LHCN-M2 (cell line): ENCODE measurements at regions not wholly inside any gene's neighbourhood (a gene's known extent, or its start where the extent isn't known, plus 50 kb on each side); places are given as distances from the start of the nearest gene placed in this dataset.
"Not testable (repeated sequence)": the region's sequence is repeated elsewhere in the genome, so short reads cannot be mapped to it uniquely, and the experiment has no call there.

Experiments used
- DNase-seq: peaks from one replicate; pipeline ENCODE4 v3.0.0-alpha.2; 2012; ENCODE audit warnings: low read depth

DNA sequence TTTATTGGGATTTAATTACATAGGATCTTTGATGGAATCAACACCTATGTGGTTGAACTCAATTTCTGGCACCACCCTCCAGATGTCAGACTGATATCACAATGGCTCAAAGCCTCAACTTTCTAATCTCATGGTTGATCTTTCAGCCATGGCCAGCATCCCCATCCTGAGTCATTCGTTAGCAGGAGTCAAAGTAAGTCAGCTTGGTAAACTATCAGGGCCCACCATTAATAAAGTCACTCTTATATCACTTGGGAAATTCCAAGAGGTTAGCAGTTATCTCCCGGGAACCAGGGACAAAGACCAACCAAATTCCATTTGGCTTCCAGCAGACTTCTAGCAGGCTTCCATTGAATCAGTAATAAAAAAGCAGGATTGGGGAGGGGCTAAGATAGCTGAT lies 50.7 kb upstream of the TNFSF4 start:
- no peak for DNase-seq

DNA sequence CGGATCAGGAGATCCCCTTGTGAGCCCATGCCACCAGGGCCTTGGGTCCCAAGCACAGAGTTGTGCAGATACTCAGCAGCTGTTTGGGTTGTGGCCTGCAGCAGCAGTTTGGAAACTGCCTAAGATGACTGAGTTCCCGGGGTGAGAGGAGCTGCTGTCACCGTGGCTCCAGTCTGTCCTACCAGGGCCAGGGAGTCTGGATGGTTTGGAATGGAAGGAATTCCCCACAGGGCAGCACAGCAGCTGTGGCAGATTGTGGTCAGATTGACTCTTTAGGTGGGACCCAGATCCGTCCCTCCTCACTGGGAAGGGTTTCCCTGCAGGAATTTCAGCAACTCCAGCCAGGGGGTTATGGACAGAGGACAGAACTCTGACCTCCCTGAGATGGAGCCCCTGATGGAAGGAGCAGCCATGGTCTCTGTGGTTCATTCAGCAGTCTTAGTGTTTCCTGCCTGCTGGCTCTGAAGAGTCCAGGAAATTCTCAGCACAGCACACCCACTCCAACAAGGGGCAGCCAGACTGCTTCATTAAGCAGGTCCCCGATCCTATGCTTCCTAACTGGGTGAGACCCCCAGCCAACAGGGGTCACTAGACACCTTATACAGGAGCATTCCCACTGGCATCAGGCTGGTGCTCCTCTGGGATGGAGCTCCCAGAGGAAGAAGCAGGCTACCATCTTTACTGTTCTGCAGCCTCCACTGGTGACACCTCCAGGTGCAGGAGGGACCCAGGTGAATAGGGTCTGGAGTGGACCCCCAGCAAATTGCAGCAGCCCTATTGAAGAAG lies 51.5 kb upstream of the TNFSF4 start:
- DNase-seq, result peak; percentile 72

DNA sequence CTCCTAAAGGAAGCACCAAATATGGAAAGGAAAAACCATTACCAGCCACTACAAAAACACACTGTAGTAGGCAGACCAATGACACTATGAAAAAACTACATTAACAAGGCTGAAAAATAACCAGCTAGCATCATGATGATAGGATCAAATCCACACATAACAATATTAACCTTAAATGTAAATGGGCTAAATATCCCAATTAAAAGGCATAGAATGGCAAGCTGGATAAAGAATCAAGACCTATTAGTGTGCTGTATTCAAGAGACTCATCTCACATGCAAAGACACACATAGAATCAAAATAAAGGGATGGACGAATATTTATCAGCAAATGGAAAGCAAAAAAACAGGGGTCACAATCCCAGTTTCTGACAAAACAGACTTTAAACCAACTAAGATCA lies 53.2 kb upstream of the TNFSF4 start:
- DNase-seq, result not testable (repeated sequence)

- no peak for DNase-seq
Observed at GRCh38 chr1:173266841-173267240, 59.7 kb upstream of the TNFSF4 start.

DNA sequence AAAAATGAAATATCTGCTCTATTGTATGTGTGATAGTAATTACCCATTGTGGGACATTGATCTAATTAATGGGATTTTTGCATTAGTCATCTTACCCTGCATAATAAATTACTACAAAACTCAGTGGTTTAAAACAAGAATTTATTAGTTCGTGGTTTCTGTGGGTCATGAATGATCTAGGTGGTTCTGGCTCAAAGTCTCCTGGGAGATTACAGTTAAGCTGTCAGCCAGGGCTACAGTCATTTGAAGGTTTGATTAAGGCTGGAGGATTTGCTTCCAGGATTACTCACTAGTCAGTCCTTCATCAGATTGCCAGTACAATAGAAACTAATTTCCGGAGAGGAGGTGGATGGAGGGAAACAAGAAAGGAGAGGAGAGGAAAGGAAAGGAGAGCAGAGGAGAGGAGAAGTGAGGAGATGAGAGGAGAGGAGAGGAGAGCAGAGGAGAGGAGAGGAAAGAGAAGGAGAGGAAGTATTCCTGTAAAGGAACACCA lies 60.4 kb upstream of the TNFSF4 start:
- peak; percentile 75 for DNase-seq

DNA sequence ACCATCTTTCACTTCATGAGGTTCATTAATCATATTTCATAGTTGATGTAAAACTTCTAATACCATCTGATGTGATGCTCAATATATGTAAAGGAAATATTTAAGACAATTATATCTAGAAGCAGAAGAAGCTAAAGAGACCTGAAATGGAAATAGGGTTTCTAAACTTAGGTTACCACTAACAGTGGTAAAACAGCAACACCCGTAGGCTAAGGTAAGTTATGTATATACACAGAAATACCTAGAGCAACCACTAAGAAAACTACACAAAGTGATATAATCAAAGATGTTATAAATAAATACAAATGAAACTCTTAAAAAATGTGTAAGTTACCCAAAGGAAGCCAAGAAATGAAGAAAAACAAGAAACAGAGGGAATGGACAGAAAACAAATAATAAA lies 61.1 kb upstream of the TNFSF4 start:
- no peak for DNase-seq

GRCh38 chr1:173268786-173269277 lies 61.7 kb upstream of the TNFSF4 start:
- DNase-seq, result no peak

GRCh38 chr1:173269490-173270230 lies 62.5 kb upstream of the TNFSF4 start:
- peak; percentile 95 for DNase-seq

GRCh38 chr1:173270243-173270642 lies 63.1 kb upstream of the TNFSF4 start:
- no peak for DNase-seq

DNA sequence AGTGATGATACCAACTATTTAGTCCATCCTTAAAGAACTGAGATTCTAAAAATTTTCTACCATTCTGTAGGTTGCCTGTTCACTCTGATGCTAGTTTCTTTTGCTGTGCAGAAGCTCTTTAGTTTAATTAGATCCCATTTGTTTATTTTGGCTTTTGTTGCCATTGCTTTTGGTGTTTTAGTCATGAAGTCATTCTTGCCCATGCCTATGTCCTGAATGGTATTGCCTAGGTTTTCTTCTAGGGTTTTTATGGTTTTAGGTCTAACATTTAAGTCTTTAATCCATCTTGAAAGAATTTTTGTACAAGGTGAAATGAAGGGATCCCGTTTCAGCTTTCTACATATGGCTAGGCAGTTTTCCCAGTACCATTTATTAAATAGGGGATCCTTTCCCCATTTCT lies 63.9 kb upstream of the TNFSF4 start:
- DNase-seq, result not testable (repeated sequence)

GRCh38 chr1:173275496-173275895 lies 68.4 kb upstream of the TNFSF4 start:
- DNase-seq, result no peak

DNA sequence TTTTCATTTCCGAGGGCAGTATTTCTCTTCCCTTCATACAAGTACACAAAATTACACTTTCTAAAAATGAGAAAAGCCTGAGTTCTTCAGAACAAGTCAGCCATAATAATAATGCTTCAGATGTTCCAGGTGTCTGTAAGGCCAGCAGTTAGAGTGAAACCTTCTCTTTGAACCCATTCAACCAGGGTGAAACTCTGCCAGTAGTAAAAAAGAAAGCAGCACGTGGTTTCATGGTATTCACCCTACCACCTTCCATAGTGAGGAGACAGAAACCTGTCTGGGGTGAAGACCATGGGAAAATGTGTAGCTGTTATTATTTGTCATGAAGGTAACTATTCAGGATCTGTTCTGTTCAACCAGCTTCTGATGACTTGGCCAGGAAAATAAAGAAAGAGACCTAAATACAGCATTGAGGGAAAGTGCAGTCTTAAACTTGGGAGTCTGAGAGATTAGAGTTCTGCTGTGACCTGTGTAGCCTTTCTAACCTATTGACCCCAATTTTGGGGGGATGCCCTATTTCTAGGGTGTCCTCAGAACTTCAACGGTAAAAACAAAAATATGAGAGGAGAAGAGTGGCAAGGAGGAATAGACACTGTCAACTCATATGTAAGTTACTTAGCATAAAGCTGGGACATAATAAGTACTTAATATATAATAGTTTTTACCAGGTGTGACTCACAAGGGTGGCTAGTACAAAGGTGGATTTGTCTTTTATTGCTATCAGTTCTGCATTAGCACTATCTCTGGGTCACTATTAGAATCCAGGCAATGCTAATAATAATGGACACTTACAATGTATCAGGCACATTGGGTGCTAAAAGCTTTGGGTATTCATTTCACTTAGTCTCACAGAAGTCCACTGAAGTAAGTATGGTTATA lies 70.0 kb upstream of the TNFSF4 start:
- no peak for DNase-seq

DNA sequence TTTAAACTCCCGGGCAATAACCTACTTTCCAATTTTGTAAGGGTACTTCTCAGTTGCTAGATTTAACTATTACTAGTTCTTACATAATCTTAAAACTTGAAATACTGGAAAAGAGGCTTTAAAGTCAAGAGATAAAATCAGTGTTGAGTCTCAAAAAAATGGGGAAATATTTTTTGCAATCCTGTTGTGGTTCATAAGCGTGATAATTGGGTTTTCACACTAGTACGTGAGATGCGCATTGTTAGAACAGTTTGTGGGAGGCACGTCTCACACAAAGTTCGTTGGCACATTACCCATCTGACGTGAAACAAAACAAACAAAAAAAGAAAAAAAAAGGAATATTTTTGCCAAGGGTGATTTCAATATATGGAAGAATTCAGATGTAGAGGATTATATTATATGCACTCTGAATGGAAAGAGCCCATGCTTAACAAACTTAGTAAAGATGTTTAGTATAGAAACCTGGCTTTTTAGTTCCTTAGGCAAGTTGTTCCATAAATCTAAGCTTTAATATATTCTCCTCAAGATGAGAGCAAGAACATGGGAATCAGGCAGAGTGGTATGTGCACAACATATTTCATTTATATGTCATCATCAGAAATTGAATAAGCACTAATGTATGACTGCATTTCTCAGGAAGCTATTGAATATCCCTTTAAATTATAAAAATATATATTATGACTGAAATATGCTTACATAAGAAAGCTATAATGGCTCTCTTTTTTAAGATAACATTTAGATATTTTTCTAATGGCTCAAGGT lies 73.9 kb upstream of the TNFSF4 start:
- DNase-seq, result no peak

- no peak for DNase-seq
Observed at GRCh38 chr1:173285048-173285447, 77.9 kb upstream of the TNFSF4 start.

DNA sequence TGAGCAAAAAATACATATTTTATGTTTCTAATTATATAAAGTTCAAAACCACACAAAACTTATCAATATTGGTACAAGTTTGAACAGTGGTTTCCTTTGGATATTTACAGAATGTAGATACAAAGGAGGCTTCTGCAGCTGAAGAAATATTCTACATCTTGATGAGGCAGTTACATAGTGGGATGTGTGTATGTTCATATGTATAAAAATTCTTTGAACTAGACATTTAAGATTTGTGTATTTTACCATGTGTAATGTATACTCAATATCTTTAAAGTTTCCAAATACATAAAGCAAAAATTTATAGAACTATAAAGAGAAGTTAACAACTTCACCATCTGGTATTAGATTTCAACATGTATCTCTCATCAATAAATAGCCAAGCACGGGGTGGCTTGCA lies 80.7 kb upstream of the TNFSF4 start:
- no peak for DNase-seq

- no peak for DNase-seq
Observed at GRCh38 chr1:173293756-173294155, 86.6 kb upstream of the TNFSF4 start.

- peak; percentile 74 for DNase-seq
Observed at GRCh38 chr1:173294843-173295242, 87.7 kb upstream of the TNFSF4 start.

DNA sequence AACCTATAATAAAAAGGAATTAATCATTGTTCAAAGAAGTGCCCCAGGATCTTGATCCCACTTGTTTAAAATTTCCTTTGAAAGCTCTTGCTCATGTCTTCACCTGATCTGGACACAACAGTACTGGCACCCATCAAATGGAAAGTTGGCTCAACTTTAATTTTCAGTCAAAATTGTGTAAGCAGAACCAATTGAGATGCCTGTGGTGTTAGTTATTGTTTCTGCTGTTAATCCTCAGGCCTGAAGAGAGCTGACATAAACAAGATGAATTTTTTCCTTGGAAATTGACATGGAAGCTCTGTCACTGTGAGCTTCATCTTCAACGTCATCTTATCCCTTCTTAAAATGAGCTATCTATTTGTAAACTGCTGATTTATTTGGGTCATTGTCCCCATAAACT lies 88.3 kb upstream of the TNFSF4 start:
- DNase-seq, result peak; percentile 23

- peak; percentile 43 for DNase-seq
Observed at GRCh38 chr1:173295995-173296394, 88.9 kb upstream of the TNFSF4 start.

GRCh38 chr1:173297798-173298391 lies 90.8 kb upstream of the TNFSF4 start:
- DNase-seq, result no peak
